ENCODE measurements at regions not wholly inside any gene's neighbourhood (a gene's known extent, or its start where the extent isn't known, plus 50 kb on each side); places are given as distances from the start of the nearest gene placed in this dataset.

- DNase-seq (ENCODE audit: low read depth) = no peak
- TF ChIP-seq CTCF (IDR thresholded peaks at IDR 0.05; ENCODE audit: insufficient read depth, low read length) = no peak
- no peak overlapping the region for H3K4me3 ChIP-seq (ENCODE audit: low read depth, low read length)
Measured at GRCh38 chr4:55218041-55218440, 92.6 kb upstream of the KDR start.

- TF ChIP-seq CTCF (IDR thresholded peaks at IDR 0.05; ENCODE audit: insufficient read depth, low read length) = no peak
- no peak for DNase-seq (ENCODE audit: low read depth)
- H3K4me3 ChIP-seq (ENCODE audit: low read depth, low read length) = no peak overlapping the region
Measured at GRCh38 chr4:55237839-55238238, 108.2 kb upstream of the SRD5A3 start.

GRCh38 chr4:55238407-55238806 is 107.6 kb upstream of the SRD5A3 start:
- TF ChIP-seq CTCF (IDR thresholded peaks at IDR 0.05; ENCODE audit: insufficient read depth, low read length) = no peak
- no peak overlapping the region for H3K4me3 ChIP-seq (ENCODE audit: low read depth, low read length)
- DNase-seq (ENCODE audit: low read depth) = no peak

GRCh38 chr4:55241461-55241860 is 104.6 kb upstream of the SRD5A3 start:
- no peak for TF ChIP-seq CTCF (IDR thresholded peaks at IDR 0.05; ENCODE audit: insufficient read depth, low read length)
- no peak overlapping the region for H3K4me3 ChIP-seq (ENCODE audit: low read depth, low read length)
- DNase-seq (ENCODE audit: low read depth) = no peak

- no peak for DNase-seq (ENCODE audit: low read depth)
- no peak for TF ChIP-seq CTCF (IDR thresholded peaks at IDR 0.05; ENCODE audit: insufficient read depth, low read length)
- no peak overlapping the region for H3K4me3 ChIP-seq (ENCODE audit: low read depth, low read length)
Measured at GRCh38 chr4:55242506-55242905, 103.5 kb upstream of the SRD5A3 start.

GRCh38 chr4:55247521-55247920 is 98.5 kb upstream of the SRD5A3 start:
- DNase-seq (ENCODE audit: low read depth) = no peak
- no peak overlapping the region for H3K4me3 ChIP-seq (ENCODE audit: low read depth, low read length)
- no peak for TF ChIP-seq CTCF (IDR thresholded peaks at IDR 0.05; ENCODE audit: insufficient read depth, low read length)

- no peak for DNase-seq (ENCODE audit: low read depth)
- no peak overlapping the region for H3K4me3 ChIP-seq (ENCODE audit: low read depth, low read length)
- no peak for TF ChIP-seq CTCF (IDR thresholded peaks at IDR 0.05; ENCODE audit: insufficient read depth, low read length)
Measured at GRCh38 chr4:55248756-55249155, 97.3 kb upstream of the SRD5A3 start.

All from fibroblast of the aortic adventitia (primary cell).